ENCODE measurements at regions not wholly inside any gene's neighbourhood (a gene's known extent, or its start where the extent isn't known, plus 50 kb on each side); places are given as distances from the start of the nearest gene placed in this dataset.

GRCh38 chr18:30359521-30359920 lies 683.0 kb downstream of the DSC3 start:
- TF ChIP-seq CTCF (IDR thresholded peaks at IDR 0.05) (no peak), POLR2AphosphoS5 (IDR thresholded peaks at IDR 0.05) (no peak), POLR2A (IDR thresholded peaks at IDR 0.05) (no peak), EP300 (IDR thresholded peaks at IDR 0.05) (no peak)
